Spinal cord (tissue), 9 donors: ENCODE measurements at regions not wholly inside any gene's neighbourhood (a gene's known extent, or its start where the extent isn't known, plus 50 kb on each side); places are given as distances from the start of the nearest gene placed in this dataset.
"Not testable (repeated sequence)": the region's sequence is repeated elsewhere in the genome, so short reads cannot be mapped to it uniquely, and the experiment has no call there.

Experiments
- DNase-seq, 6 donors: peaks; one replicate each; pipeline versions ENCODE4 v3.0.0 to v3.0.0-alpha.2; 2013 to 2015; ENCODE audit warnings: low spot score in 6 of 6, low read depth in 4 of 6
- H3K27ac ChIP-seq: one replicate; pipeline ENCODE4 v1.5.1; 2013; ENCODE audit warnings: low read depth, low read length, control low read depth
- H3K27me3 ChIP-seq: one replicate; pipeline ENCODE4 v1.6.1; 2013; ENCODE audit warnings: low read length; ENCODE audit not compliant: control insufficient read depth, insufficient read depth
- H3K36me3 ChIP-seq: one replicate; pipeline ENCODE4 v1.6.1; 2013; ENCODE audit warnings: low read length; ENCODE audit not compliant: control insufficient read depth, insufficient read depth
- H3K4me1 ChIP-seq: one replicate; pipeline ENCODE4 v1.6.1; 2013; ENCODE audit warnings: low read length; ENCODE audit not compliant: control insufficient read depth, insufficient read depth
- H3K4me3 ChIP-seq: one replicate; pipeline ENCODE4 v1.5.1; 2013; ENCODE audit warnings: low read depth, low read length, control low read depth
- H3K9me3 ChIP-seq: one replicate; pipeline ENCODE4 v1.6.1; 2013; ENCODE audit warnings: low read length; ENCODE audit not compliant: control insufficient read depth, insufficient read depth
- WGBS: methylation state at CpG from one replicate; pipeline ENCODE4 v1.1.5; 2013; ENCODE audit warnings: missing lambda C conversion rate; ENCODE audit not compliant: insufficient coverage; 5-methylcytosine and 5-hydroxymethylcytosine counted together
- donor health status: healthy.

DNA sequence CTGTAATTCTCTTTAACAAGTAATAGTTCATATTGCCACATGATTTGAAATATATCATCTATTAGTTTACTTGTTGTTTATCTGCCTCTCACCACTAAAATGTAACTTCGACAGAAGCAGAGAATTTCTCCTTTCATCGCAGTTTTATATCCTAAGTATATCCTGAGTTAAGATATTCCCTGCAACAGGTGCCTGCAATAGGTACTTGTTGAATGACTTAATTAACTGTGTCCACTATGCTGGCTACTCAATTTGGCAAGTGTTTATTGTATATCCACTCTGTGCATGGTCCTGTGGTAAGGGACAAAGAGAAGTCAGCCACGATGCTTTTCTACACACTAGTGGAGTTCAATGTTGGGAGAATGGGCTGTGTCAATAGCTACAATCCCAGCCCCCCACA lies 108.5 kb downstream of the PSAT1 start:
- no CpG with 5 or more reads among the region's 3 CpGs for WGBS
- Histone ChIP-seq H3K27me3 (no peaks in the 10 kb centered on the region), H3K36me3 (peaks cover 5% of the 10 kb centered on the region), H3K9me3 (no peaks in the 10 kb centered on the region), H3K27ac (no peak overlapping the region), H3K4me1 (no peaks in the 10 kb centered on the region), H3K4me3 (no peak overlapping the region)
- DNase-seq, result no peak

DNA sequence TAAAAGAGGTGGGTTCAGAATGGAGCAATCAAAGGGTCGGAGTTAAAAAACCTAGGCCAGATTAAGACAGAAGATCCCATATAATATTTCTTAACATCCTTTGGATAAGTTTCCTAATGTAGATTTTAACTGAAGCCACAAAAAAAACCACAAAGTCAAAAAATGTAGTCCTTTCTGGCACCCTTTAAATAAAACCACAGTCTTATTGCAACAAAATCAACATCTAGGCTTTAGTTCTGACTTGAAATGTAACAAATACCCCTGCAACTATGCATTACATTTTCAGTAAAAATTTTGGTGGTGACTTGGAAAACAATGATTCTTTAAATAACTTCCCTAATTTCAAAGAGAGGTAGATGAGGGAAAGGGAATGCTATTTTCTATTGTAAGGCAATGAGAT lies 109.2 kb downstream of the PSAT1 start:
- DNase-seq, result no peak
- whole genome bisulfite sequencing, result no CpG with 5 or more reads among the region's 1 CpG
- no peak overlapping the region for H3K4me3 ChIP-seq
- H3K9me3 ChIP-seq, result no peaks in the 10 kb centered on the region
- no peak overlapping the region for H3K27ac ChIP-seq
- no peaks in the 10 kb centered on the region for H3K27me3 ChIP-seq
- H3K4me1 ChIP-seq, result no peaks in the 10 kb centered on the region
- H3K36me3 ChIP-seq, result peaks cover 5% of the 10 kb centered on the region

DNA sequence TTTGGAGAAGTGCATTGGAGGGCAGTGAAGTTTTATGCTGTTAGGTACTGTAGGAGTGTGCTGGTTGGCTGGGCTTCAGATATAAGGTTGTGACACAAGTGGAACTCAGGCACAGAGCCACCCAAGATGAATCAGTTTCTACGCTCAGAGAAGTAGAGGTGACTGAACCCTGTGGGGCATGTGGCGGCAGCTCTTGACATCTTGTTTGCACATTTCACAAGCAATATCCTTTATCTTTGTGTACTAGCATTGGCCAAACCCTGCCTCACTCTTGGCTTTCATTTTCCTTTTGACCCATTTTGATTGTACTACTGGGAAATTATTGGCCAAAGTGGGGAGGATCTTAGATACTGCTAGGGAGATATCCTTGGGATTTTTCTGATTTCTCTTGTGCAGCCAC lies 110.0 kb downstream of the PSAT1 start:
- H3K27me3 ChIP-seq, result no peaks in the 10 kb centered on the region
- H3K4me1 ChIP-seq, result no peaks in the 10 kb centered on the region
- H3K36me3 ChIP-seq, result peaks cover 5% of the 10 kb centered on the region
- H3K27ac ChIP-seq, result no peak overlapping the region
- H3K9me3 ChIP-seq, result no peaks in the 10 kb centered on the region
- no peak overlapping the region for H3K4me3 ChIP-seq
- WGBS, result 95% methylated on average over 2 of the region's 2 CpGs
- DNase-seq, result no peak

DNA sequence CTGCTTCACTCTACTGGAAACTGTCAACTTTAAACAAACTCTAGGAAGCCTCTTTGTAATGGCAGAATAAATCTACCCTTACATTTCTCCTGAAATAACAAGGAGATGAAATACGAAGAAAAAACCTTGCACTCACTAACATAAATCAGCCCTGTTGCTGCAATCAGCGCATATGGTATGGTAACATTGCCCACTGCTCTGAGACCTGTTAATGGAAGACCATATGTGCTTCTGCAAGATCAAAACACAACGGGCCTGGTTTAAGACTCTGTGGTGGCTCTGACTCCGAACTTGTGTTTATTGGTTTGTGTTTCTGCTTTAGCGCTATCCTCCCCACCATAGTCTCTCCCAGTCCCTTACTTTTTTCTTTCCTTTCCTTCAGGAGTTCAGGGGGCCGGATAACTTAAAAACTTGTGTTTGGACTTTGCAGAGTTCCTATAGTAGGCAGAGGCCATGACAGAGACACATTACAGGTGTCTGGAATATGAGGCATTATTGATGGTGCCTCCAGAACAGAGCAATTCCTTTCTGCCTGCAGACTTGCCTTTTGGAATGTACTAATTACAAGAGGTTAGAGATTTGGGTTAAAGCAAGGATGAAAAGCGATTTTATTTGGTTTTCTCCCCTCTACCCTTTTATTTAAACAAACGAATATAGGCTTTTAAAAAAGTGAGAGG lies 110.8 kb downstream of the PSAT1 start:
- DNase-seq, result peak in 1 of 6 donors; percentile 22
- H3K27ac ChIP-seq, result no peak overlapping the region
- peaks cover 5% of the 10 kb centered on the region for H3K36me3 ChIP-seq
- H3K4me1 ChIP-seq, result no peaks in the 10 kb centered on the region
- no peaks in the 10 kb centered on the region for H3K9me3 ChIP-seq
- H3K4me3 ChIP-seq, result no peak overlapping the region
- H3K27me3 ChIP-seq, result no peaks in the 10 kb centered on the region
- WGBS, result no CpG with 5 or more reads among the region's 8 CpGs

DNA sequence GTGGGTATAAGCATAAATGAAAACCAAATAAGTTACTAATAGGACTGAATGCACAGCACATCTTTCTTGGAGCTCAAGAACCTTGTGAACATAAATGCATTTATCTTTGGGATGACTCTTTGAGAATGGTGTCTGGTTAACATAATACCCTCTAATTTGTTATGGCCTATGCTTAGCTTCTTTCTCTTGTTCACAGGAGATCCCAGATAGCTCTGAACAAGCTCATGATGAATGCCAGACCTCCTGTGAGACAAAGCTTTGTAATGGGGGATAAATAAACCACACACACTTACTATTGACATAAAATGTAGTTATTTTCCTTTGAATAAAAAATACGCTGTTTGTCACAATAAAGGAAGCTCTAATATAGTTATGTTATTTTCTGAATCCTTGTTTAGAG lies 111.5 kb downstream of the PSAT1 start:
- H3K27ac ChIP-seq, result no peak overlapping the region
- H3K27me3 ChIP-seq, result no peaks in the 10 kb centered on the region
- H3K36me3 ChIP-seq, result peaks cover 5% of the 10 kb centered on the region
- WGBS, result no CpG with 5 or more reads among the region's 1 CpG
- no peak for DNase-seq
- H3K9me3 ChIP-seq, result no peaks in the 10 kb centered on the region
- H3K4me3 ChIP-seq, result no peak overlapping the region
- H3K4me1 ChIP-seq, result no peaks in the 10 kb centered on the region

DNA sequence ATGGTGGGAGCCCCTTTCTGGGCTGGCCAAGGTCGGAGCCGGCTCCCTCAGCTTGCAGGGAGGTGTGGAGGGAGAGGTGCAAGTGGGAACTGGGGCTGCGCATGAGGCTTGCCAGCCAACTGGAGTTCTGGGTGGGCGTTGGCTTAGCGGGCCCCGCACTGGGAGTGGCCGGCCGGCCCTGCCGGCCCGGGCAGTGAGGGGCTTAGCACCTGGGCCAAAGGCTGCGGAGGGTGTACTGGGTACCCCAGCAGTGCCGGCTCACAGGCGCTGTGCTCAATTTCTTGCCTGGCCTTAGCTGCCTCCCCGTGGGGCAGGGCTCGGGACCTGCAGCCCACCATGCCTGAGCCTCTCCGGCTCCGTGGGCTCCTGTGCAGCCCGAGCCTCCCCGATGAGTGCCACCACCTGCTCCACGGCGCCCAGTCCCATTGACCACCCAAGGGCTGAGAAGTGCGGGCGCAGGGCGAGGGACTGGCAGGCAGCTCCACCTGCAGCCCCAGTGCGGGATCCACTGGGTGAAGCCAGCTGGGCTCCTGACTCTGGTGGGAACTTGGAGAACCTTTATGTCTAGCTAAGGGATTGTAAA lies 113.1 kb downstream of the PSAT1 start:
- 97% methylated on average over 24 of the region's 25 CpGs for WGBS
- not testable (repeated sequence) for DNase-seq, H3K36me3 ChIP-seq, H3K27ac ChIP-seq, H3K9me3 ChIP-seq, H3K27me3 ChIP-seq, H3K4me3 ChIP-seq, H3K4me1 ChIP-seq

DNA sequence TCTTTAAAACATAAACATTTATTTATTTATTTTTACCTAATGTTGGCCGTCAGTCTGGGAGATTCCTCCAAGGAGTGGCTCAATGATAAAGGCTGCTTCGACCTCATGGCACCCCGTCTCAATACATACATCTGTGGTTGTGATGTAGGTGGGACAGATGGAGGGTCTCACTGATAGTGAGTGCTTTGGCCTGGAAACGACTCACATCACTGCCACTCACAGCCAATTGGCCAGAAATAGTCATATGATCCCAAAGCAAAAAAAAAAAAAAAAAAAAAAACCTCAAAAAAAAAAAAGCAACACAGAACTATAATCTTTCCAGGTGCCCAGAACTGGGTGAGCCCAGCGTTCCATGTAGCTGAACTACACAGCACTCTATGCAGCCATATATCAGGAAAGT lies 125.4 kb downstream of the PSAT1 start:
- Histone ChIP-seq H3K36me3 (no peaks in the 10 kb centered on the region), H3K4me1 (no peaks in the 10 kb centered on the region), H3K4me3 (no peak overlapping the region), H3K27ac (no peak overlapping the region), H3K9me3 (no peaks in the 10 kb centered on the region), H3K27me3 (no peaks in the 10 kb centered on the region)
- WGBS, result 100% methylated on average over 1 of the region's 5 CpGs
- no peak for DNase-seq

DNA sequence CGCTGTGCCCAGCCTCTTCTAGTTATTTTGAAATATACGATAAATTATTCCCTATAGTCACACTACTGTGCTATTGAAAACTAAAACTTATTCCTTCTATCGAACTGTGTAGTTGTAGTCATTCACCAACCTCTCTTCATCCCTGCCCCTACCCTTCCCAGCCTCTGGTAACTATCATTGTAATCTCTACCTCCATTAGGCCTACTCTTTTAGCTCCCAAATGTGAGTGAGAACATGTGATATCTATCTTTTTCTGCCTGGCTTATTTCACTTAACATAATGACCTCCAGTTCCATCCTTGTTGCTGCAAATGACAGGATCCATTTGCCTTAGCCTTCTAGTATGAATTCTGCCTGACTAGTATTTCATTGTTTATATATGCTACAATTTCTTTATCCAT lies 127.4 kb downstream of the PSAT1 start:
- Histone ChIP-seq H3K27ac (no peak overlapping the region), H3K4me3 (no peak overlapping the region), H3K9me3 (no peaks in the 10 kb centered on the region), H3K27me3 (no peaks in the 10 kb centered on the region), H3K4me1 (no peaks in the 10 kb centered on the region), H3K36me3 (no peaks in the 10 kb centered on the region)
- 100% methylated on average over 1 of the region's 3 CpGs for WGBS
- no peak for DNase-seq

DNA sequence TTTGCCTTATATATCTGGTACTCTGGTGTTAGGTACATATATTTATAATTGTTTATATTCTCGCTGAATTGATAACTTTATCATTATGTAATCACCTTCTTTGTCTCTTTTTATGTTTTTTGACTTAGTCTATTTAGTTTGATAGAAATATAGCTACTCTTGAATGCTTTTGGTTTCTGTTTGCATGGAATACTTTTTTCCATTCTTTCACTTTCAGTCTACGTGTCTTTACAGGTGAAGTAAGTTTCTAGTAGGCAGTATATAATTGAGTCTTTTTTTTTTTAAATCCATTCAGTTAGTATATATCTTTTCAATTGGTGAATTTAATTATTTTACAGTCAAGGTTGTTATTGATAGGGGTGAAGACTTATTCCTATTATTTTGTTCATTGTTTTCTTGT lies 131.7 kb downstream of the PSAT1 start:
- no peak overlapping the region for H3K27ac ChIP-seq
- H3K9me3 ChIP-seq, result no peaks in the 10 kb centered on the region
- H3K4me3 ChIP-seq, result no peak overlapping the region
- no peak for DNase-seq
- no peaks in the 10 kb centered on the region for H3K27me3 ChIP-seq
- WGBS, result no CpG with 5 or more reads among the region's 2 CpGs
- no peaks in the 10 kb centered on the region for H3K4me1 ChIP-seq
- no peaks in the 10 kb centered on the region for H3K36me3 ChIP-seq

DNA sequence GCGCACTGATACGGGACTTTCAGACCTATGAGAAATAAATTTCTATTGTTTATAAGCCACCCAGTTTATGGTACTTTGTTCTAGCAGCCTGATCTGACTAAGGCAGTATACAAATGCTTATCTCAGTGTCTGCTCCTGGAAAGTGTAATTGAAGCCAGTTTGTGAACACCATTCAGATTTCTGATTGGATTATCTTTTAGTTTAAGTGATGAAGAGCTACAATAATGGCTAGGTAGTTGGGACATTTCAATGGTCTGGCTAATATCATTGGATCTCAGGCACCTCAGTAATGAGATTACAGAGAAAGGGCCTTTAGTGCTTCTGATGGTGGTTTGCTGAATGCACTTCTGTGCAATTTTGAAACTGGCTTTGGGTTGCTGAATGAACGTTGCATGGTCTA lies 133.5 kb downstream of the PSAT1 start:
- no peak overlapping the region for H3K4me3 ChIP-seq
- H3K4me1 ChIP-seq, result no peaks in the 10 kb centered on the region
- no peaks in the 10 kb centered on the region for H3K27me3 ChIP-seq
- DNase-seq, result no peak
- no peaks in the 10 kb centered on the region for H3K36me3 ChIP-seq
- H3K27ac ChIP-seq, result no peak overlapping the region
- WGBS, result 93% methylated on average over 3 of the region's 3 CpGs
- no peaks in the 10 kb centered on the region for H3K9me3 ChIP-seq
